ENCODE measurements at regions not wholly inside any gene's neighbourhood (a gene's known extent, or its start where the extent isn't known, plus 50 kb on each side); places are given as distances from the start of the nearest gene placed in this dataset.

- no peak for TF ChIP-seq CTCF (IDR thresholded peaks at IDR 0.05; ENCODE audit: insufficient read depth, low read length, poor library complexity, severe bottlenecking)
- no peak for TF ChIP-seq EZH2phosphoT487 (conservative IDR thresholded peaks at IDR 0.05; ENCODE audit: low read length)
- Histone ChIP-seq H3K4me2 (ENCODE audit: low read depth, low read length, poor library complexity, severe bottlenecking) (no peak overlapping the region), H3K9me2 (replicated peaks; ENCODE audit: insufficient read depth, low read length) (no peaks in the 10 kb centered on the region), H3F3A (ENCODE audit: insufficient read depth) (no peaks in the 10 kb centered on the region), H4K20me1 (ENCODE audit: low read depth, low read length) (no peaks in the 10 kb centered on the region), H3K4me3 (ENCODE audit: insufficient read depth, low read length, poor library complexity, severe bottlenecking) (no peak overlapping the region), H3K36me3 (ENCODE audit: low read length) (no peaks in the 10 kb centered on the region), H2AFZ (ENCODE audit: low read depth, low read length, severe bottlenecking) (no peak overlapping the region), H3K27ac (ENCODE audit: low read depth, low read length) (no peak overlapping the region), H3K79me2 (ENCODE audit: insufficient read depth, low read length) (no peaks in the 10 kb centered on the region), H3K9me3 (ENCODE audit: insufficient read depth, low read length) (no peaks in the 10 kb centered on the region), H3K9ac (ENCODE audit: low read length) (no peak overlapping the region), H3K27me3 (ENCODE audit: low read length) (no peaks in the 10 kb centered on the region)
These were observed 1012.1 kb upstream of the SLIT2 start for GRCh38 chr4:19239565-19239964.

- Histone ChIP-seq H4K20me1 (ENCODE audit: low read depth, low read length) (no peaks in the 10 kb centered on the region), H3K27ac (ENCODE audit: low read depth, low read length) (no peak overlapping the region), H3K4me3 (ENCODE audit: insufficient read depth, low read length, poor library complexity, severe bottlenecking) (no peak overlapping the region), H3K9me2 (replicated peaks; ENCODE audit: insufficient read depth, low read length) (no peaks in the 10 kb centered on the region), H3K36me3 (ENCODE audit: low read length) (no peaks in the 10 kb centered on the region), H2AFZ (ENCODE audit: low read depth, low read length, severe bottlenecking) (no peak overlapping the region), H3K79me2 (ENCODE audit: insufficient read depth, low read length) (no peaks in the 10 kb centered on the region), H3F3A (ENCODE audit: insufficient read depth) (no peaks in the 10 kb centered on the region), H3K4me2 (ENCODE audit: low read depth, low read length, poor library complexity, severe bottlenecking) (no peak overlapping the region), H3K9ac (ENCODE audit: low read length) (no peak overlapping the region), H3K27me3 (ENCODE audit: low read length) (no peaks in the 10 kb centered on the region), H3K9me3 (ENCODE audit: insufficient read depth, low read length) (no peaks in the 10 kb centered on the region)
- no peak for TF ChIP-seq CTCF (IDR thresholded peaks at IDR 0.05; ENCODE audit: insufficient read depth, low read length, poor library complexity, severe bottlenecking)
- no peak for TF ChIP-seq EZH2phosphoT487 (conservative IDR thresholded peaks at IDR 0.05; ENCODE audit: low read length)
These were observed 1015.2 kb upstream of the SLIT2 start for GRCh38 chr4:19236473-19236872.

GRCh38 chr4:19230906-19231545 lies 1020.7 kb upstream of the SLIT2 start:
- H3F3A ChIP-seq (ENCODE audit: insufficient read depth) = no peaks in the 10 kb centered on the region
- no peaks in the 10 kb centered on the region for H3K9me3 ChIP-seq (ENCODE audit: insufficient read depth, low read length)
- no peaks in the 10 kb centered on the region for H4K20me1 ChIP-seq (ENCODE audit: low read depth, low read length)
- H3K4me3 ChIP-seq (ENCODE audit: insufficient read depth, low read length, poor library complexity, severe bottlenecking) = no peak overlapping the region
- TF ChIP-seq CTCF (IDR thresholded peaks at IDR 0.05; ENCODE audit: insufficient read depth, low read length, poor library complexity, severe bottlenecking) = no peak
- no peak for TF ChIP-seq EZH2phosphoT487 (conservative IDR thresholded peaks at IDR 0.05; ENCODE audit: low read length)
- no peak overlapping the region for H3K27ac ChIP-seq (ENCODE audit: low read depth, low read length)
- H3K36me3 ChIP-seq (ENCODE audit: low read length) = no peaks in the 10 kb centered on the region
- H2AFZ ChIP-seq (ENCODE audit: low read depth, low read length, severe bottlenecking) = no peak overlapping the region
- no peak overlapping the region for H3K4me2 ChIP-seq (ENCODE audit: low read depth, low read length, poor library complexity, severe bottlenecking)
- H3K79me2 ChIP-seq (ENCODE audit: insufficient read depth, low read length) = no peaks in the 10 kb centered on the region
- no peak overlapping the region for H3K9ac ChIP-seq (ENCODE audit: low read length)
- H3K9me2 ChIP-seq (replicated peaks; ENCODE audit: insufficient read depth, low read length) = no peaks in the 10 kb centered on the region
- no peaks in the 10 kb centered on the region for H3K27me3 ChIP-seq (ENCODE audit: low read length)

All from SU-DHL-6 (cell line).